ENCODE measurements at regions not wholly inside any gene's neighbourhood (a gene's known extent, or its start where the extent isn't known, plus 50 kb on each side); places are given as distances from the start of the nearest gene placed in this dataset.
"Not testable (repeated sequence)": the region's sequence is repeated elsewhere in the genome, so short reads cannot be mapped to it uniquely, and the experiment has no call there.

DNA sequence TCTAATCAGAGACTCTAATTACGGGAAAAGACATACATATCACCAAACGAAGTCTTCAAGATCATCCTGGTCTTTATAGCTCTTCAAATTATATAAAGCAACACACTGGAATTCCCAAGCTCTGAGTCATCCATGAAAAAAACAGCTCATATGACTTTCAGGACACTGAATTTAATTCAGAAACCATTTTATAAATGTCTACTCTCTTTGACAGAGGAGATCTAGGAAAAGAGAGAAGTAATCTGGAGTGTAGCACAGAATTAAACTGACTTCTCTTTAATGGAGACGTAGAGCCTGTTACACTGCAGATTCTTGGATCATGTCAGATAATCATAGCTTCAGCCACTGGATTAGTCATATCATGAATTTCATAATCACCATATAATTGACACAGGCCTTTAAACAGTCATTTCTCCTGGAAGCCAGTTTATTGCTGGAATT lies 86.8 kb upstream of the WSB1 start:
- TF ChIP-seq, protein P1, sequence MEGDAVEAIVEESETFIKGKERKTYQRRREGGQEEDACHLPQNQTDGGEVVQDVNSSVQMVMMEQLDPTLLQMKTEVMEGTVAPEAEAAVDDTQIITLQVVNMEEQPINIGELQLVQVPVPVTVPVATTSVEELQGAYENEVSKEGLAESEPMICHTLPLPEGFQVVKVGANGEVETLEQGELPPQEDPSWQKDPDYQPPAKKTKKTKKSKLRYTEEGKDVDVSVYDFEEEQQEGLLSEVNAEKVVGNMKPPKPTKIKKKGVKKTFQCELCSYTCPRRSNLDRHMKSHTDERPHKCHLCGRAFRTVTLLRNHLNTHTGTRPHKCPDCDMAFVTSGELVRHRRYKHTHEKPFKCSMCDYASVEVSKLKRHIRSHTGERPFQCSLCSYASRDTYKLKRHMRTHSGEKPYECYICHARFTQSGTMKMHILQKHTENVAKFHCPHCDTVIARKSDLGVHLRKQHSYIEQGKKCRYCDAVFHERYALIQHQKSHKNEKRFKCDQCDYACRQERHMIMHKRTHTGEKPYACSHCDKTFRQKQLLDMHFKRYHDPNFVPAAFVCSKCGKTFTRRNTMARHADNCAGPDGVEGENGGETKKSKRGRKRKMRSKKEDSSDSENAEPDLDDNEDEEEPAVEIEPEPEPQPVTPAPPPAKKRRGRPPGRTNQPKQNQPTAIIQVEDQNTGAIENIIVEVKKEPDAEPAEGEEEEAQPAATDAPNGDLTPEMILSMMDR (IDR thresholded peaks at IDR 0.05; ENCODE audit: insufficient read depth, low read length, poor library complexity, severe bottlenecking) = no peak
- H3K36me3 ChIP-seq (ENCODE audit: control insufficient read depth, insufficient read depth, low read length) = no peaks in the 10 kb centered on the region
- H3K27me3 ChIP-seq (replicated peaks; ENCODE audit: control insufficient read depth, insufficient read depth, low read length) = no peaks in the 10 kb centered on the region
- H3K4me3 ChIP-seq (replicated peaks; ENCODE audit: low read depth, low read length) = no peak overlapping the region
- no peak for DNase-seq (ENCODE audit: extremely low read depth, insufficient read length)

DNA sequence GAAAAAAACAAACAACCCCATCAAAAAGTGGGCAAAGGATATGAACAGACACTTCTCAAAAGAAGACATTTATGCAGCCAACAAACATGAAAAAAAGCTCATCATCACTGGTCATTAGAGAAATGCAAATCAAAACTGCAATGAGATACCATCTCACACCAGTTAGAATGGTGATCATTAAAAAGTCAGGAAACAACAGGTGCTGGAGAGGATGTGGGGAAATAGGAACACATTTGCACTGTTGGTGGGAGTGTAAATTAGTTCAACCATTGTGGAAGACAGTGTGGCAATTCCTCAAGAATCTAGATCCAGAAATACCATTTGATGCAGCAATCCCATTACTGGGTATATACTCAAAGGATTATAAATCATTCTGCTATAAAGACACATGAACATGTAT lies 85.5 kb upstream of the WSB1 start:
- not testable (repeated sequence) for DNase-seq (ENCODE audit: extremely low read depth, insufficient read length); H3K27me3 ChIP-seq (replicated peaks; ENCODE audit: control insufficient read depth, insufficient read depth, low read length); H3K36me3 ChIP-seq (ENCODE audit: control insufficient read depth, insufficient read depth, low read length); H3K4me3 ChIP-seq (replicated peaks; ENCODE audit: low read depth, low read length)

DNA sequence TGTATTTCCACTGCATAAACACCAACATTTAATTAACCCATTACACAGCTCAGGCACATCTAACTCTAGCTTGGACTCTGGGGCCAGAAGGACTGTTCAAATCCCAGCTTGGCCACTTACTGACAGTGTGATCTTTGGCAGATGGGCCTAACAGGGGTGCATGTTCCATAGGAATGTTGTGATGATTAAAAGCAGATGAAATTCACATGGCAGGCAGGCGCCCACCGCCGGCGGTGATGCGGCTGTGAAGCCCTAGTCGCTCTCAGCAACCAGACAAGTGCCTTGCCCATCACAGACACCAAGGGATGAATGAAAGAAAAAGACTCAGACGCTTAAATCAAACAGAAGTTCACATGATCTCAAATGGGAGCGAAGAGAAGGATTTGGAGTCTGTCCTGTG lies 84.6 kb upstream of the WSB1 start:
- no peaks in the 10 kb centered on the region for H3K36me3 ChIP-seq (ENCODE audit: control insufficient read depth, insufficient read depth, low read length)
- DNase-seq (ENCODE audit: extremely low read depth, insufficient read length) = no peak
- no peaks in the 10 kb centered on the region for H3K27me3 ChIP-seq (replicated peaks; ENCODE audit: control insufficient read depth, insufficient read depth, low read length)
- H3K4me3 ChIP-seq (replicated peaks; ENCODE audit: low read depth, low read length) = no peak overlapping the region
- TF ChIP-seq, protein P1 (IDR thresholded peaks at IDR 0.05; ENCODE audit: insufficient read depth, low read length, poor library complexity, severe bottlenecking) = no peak

DNA sequence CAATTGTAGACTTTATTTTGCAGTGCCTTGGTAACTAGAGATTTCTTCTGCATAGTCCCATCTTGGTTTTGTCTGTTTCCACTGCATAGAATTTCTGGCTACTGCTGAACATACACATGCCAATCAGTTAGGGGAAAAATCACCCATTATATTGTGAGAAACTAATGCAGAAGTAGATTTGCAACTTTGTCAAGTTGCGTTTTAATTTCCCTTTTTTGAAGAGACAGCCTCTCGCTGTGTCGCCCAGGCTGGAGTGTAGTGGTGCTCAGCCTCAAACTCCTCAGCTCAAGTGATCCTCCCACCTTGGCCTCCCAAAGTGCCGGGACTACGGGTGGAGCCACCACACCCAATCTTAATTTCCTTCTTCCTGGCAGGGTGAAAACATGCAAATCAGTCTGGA lies 83.1 kb upstream of the WSB1 start:
- not testable (repeated sequence) for H3K4me3 ChIP-seq (replicated peaks; ENCODE audit: low read depth, low read length); H3K36me3 ChIP-seq (ENCODE audit: control insufficient read depth, insufficient read depth, low read length); DNase-seq (ENCODE audit: extremely low read depth, insufficient read length); H3K27me3 ChIP-seq (replicated peaks; ENCODE audit: control insufficient read depth, insufficient read depth, low read length)

DNA sequence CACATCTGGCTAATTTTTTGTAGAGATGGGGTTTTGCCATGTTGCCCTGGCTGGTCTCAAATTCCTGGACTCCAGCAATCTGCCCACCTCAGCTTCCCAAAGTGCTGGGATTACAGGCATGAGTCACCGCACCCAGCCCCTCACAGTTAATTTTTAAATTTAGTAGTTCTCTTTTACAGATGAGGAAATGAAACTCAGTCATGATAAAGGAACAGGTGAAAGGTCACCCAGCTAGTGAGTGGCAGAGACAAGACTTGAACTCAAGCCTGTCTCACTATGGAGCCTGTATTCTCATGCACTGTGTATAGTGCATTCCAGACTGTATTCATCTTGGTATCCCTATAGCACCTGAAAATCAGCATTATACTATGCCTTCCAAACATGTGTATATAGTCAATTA lies 77.1 kb upstream of the WSB1 start:
- TF ChIP-seq, protein P1 (IDR thresholded peaks at IDR 0.05; ENCODE audit: insufficient read depth, low read length, poor library complexity, severe bottlenecking) = no peak
- Histone ChIP-seq H3K36me3 (ENCODE audit: control insufficient read depth, insufficient read depth, low read length) (no peaks in the 10 kb centered on the region), H3K27me3 (replicated peaks; ENCODE audit: control insufficient read depth, insufficient read depth, low read length) (no peaks in the 10 kb centered on the region), H3K4me3 (replicated peaks; ENCODE audit: low read depth, low read length) (no peak overlapping the region)
- DNase-seq (ENCODE audit: extremely low read depth, insufficient read length) = peak; percentile 49

DNA sequence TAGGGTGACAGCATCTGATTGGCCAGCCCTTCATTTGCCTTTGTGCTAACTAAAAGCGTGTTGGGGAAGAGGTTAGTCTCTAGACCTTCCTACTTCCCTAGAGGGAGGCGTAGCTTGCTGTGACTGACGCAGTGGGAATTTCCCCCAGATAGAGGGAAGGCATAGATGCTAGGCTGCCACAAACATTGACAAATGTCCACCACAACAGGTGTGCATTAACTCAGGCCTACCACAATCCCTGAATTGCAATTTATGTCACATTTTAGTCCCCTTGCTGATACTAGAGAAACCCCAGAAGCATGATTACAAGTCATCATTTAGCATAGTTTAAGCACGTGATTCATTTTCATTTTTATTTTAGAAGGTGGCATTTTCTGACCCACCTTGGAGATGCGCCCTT lies 76.3 kb upstream of the WSB1 start:
- TF ChIP-seq, protein P1 (IDR thresholded peaks at IDR 0.05; ENCODE audit: insufficient read depth, low read length, poor library complexity, severe bottlenecking) = no peak
- DNase-seq (ENCODE audit: extremely low read depth, insufficient read length) = peak; percentile 71
- no peaks in the 10 kb centered on the region for H3K36me3 ChIP-seq (ENCODE audit: control insufficient read depth, insufficient read depth, low read length)
- H3K27me3 ChIP-seq (replicated peaks; ENCODE audit: control insufficient read depth, insufficient read depth, low read length) = no peaks in the 10 kb centered on the region
- H3K4me3 ChIP-seq (replicated peaks; ENCODE audit: low read depth, low read length) = no peak overlapping the region

DNA sequence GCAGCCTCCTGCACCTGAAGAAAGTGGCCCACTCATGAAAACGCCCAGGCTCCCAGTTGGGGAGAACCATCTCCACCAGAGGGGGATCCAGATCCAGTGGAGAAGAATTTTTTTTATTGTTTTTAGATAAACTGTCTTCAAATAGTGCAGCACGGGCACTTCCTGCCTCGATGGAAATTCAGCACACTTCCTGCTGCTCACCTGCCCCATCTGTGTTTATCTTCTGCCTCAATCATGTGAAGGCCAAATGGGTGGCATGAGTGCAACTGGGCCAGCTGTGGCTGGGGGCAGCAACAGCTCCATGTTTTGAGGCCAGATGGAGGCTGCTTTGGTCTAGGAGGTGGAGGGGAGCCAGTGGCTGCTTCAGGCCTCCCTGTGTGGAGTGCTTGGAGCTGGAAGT lies 75.9 kb upstream of the WSB1 start:
- H3K36me3 ChIP-seq (ENCODE audit: control insufficient read depth, insufficient read depth, low read length) = no peaks in the 10 kb centered on the region
- TF ChIP-seq, protein P1 (IDR thresholded peaks at IDR 0.05; ENCODE audit: insufficient read depth, low read length, poor library complexity, severe bottlenecking) = no peak
- H3K4me3 ChIP-seq (replicated peaks; ENCODE audit: low read depth, low read length) = no peak overlapping the region
- peak; percentile 42 for DNase-seq (ENCODE audit: extremely low read depth, insufficient read length)
- no peaks in the 10 kb centered on the region for H3K27me3 ChIP-seq (replicated peaks; ENCODE audit: control insufficient read depth, insufficient read depth, low read length)

All from GM06990 (cell line).